GM12878 (cell line): ENCODE measurements at regions not wholly inside any gene's neighbourhood (a gene's known extent, or its start where the extent isn't known, plus 50 kb on each side); places are given as distances from the start of the nearest gene placed in this dataset.

Experiments used
- ATAC-seq: fragments of 200-7000 bp; cut with Tn5 transposase; 3 replicates; pipeline ENCODE4 v1.9.1; 2020; ENCODE audit warnings: mild to moderate bottlenecking, moderate library complexity
- BruUV-seq: library from RNA; stranded (reverse); fragments of 400-500 nt; replicated peaks from 2 replicates; lab custom pipeline; 2021; lab: Mats Ljungman, UMichigan
- CTCF ChIA-PET: fragments of 300-600 bp; sonication (Branson Sonifier 250); formaldehyde crosslinking; extraction: SDS; loops from one replicate; lab custom pipeline; 2021; ENCODE audit warnings: inconsistent platforms; lab: Yijun Ruan, JAX
- POLR2A ChIA-PET: fragments of 350-600 bp; formaldehyde crosslinking; extraction: SDS; loops from one replicate; lab custom pipeline; 2021; ENCODE audit warnings: inconsistent platforms; lab: Charles Lee
- RAD21 ChIA-PET: fragments of 300-600 bp; sonication (Branson Sonifier 250); formaldehyde crosslinking; loops from one replicate; lab custom pipeline; 2023; ENCODE audit warnings: antibody characterized with exemption; ENCODE audit not compliant: unreplicated experiment; lab: Charles Lee
- SMC1A ChIA-PET: fragments of 300-600 bp; sonication (Branson Sonifier 250); formaldehyde crosslinking; loops from one replicate; lab custom pipeline; 2023; ENCODE audit not compliant: unreplicated experiment, uncharacterized antibody; lab: Charles Lee
- DNase-seq: peaks from one replicate; pipeline ENCODE4 v3.0.0-alpha.2; 2011; ENCODE audit warnings: low read depth, low spot score
- FAIRE-seq: peaks from 3 replicates; lab custom pipeline; 2011; peaks lifted over from hg19 to GRCh38; lab: Jason Lieb, UNC
- H2AFZ ChIP-seq: 2 replicates; pipeline ENCODE4 v1.6.0; 2011; ENCODE audit warnings: low read depth, low read length, control low read depth; ENCODE audit not compliant: control insufficient read depth
- H3K27ac ChIP-seq: 2 replicates; pipeline ENCODE4 v1.5.1; 2011; ENCODE audit warnings: control low read depth; ENCODE audit not compliant: control insufficient read depth, insufficient read depth
- H3K27me3 ChIP-seq, 2 experiments: replicated peaks in 1 of 2; 2 replicates each; pipeline versions ENCODE4 v1.6.0 to v1.6.1; 2011; ENCODE audit warnings: low read length in 1 of 2; ENCODE audit not compliant: control insufficient read depth in 2 of 2, insufficient read depth in 2 of 2
- H3K36me3 ChIP-seq, 2 experiments: 2 replicates each; pipeline ENCODE4 v1.5.1; 2011; ENCODE audit warnings: low read length in 1 of 2; ENCODE audit not compliant: control insufficient read depth in 2 of 2, insufficient read depth in 2 of 2
- H3K4me1 ChIP-seq: 2 replicates; pipeline ENCODE4 v1.6.1; 2011; ENCODE audit warnings: mild to moderate bottlenecking, low read length, moderate library complexity, mixed read lengths; ENCODE audit not compliant: control insufficient read depth, insufficient read depth
- H3K4me2 ChIP-seq: 2 replicates; pipeline ENCODE4 v1.6.0; 2011; ENCODE audit warnings: control low read depth; ENCODE audit not compliant: control insufficient read depth, insufficient read depth
- H3K4me3 ChIP-seq: fragments of 200-600 bp; sonication (generic); 2 replicates; pipeline ENCODE4 v1.5.1; 2016
- H3K79me2 ChIP-seq: 2 replicates; pipeline ENCODE4 v1.6.0; 2011; ENCODE audit warnings: low read length; ENCODE audit not compliant: control insufficient read depth, insufficient read depth
- H3K9ac ChIP-seq: 2 replicates; pipeline ENCODE4 v1.8.0; 2011; ENCODE audit warnings: low read length, control low read depth, mixed read lengths; ENCODE audit not compliant: control insufficient read depth, insufficient read depth
- H3K9me3 ChIP-seq: replicated peaks from 3 replicates; pipeline ENCODE4 v1.5.1; 2011; ENCODE audit warnings: mild to moderate bottlenecking, low read length; ENCODE audit not compliant: control insufficient read depth, insufficient read depth
- H4K20me1 ChIP-seq: 2 replicates; pipeline ENCODE4 v1.6.0; 2011; ENCODE audit not compliant: control insufficient read depth, insufficient read depth
- ATF3 ChIP-seq: IDR thresholded peaks from 2 replicates; pipeline ENCODE4 v1.6.1; 2011; ENCODE audit warnings: low read depth, mild to moderate bottlenecking, low read length, moderate library complexity, borderline replicate concordance; ENCODE audit errors: extremely low read depth
- ATF7 ChIP-seq: fragments of 450-650 bp; IDR thresholded peaks from 2 replicates; pipeline ENCODE4 v1.6.1; 2016; ENCODE audit warnings: low read depth, mild to moderate bottlenecking
- BCLAF1 ChIP-seq: fragments of 450-650 bp; IDR thresholded peaks from 2 replicates; pipeline ENCODE4 v1.6.1; 2017; ENCODE audit warnings: antibody characterized with exemption, mild to moderate bottlenecking, moderate library complexity
- CTCF ChIP-seq, 3 experiments: IDR thresholded peaks in 2 of 3; conservative IDR thresholded peaks in 1 of 3; 2 replicates each; pipeline ENCODE4 v1.5.1; 2011; ENCODE audit warnings: low read depth in 3 of 3, low read length in 3 of 3, mild to moderate bottlenecking in 3 of 3, control low read depth in 2 of 3, moderate library complexity in 2 of 3, inconsistent platforms in 1 of 3, mixed read lengths in 1 of 3; ENCODE audit not compliant: control insufficient read depth in 2 of 3, insufficient read depth in 1 of 3; ENCODE audit errors: extremely low read depth in 1 of 3
- CUX1 ChIP-seq: IDR thresholded peaks from 2 replicates; pipeline ENCODE4 v1.6.1; 2012; ENCODE audit warnings: improper control_type of control experiment, low read depth, low read length; ENCODE audit not compliant: insufficient replicate concordance
- EED ChIP-seq: sonication (generic); IDR thresholded peaks from 2 replicates; pipeline ENCODE4 v1.6.1; 2016; ENCODE audit warnings: antibody characterized with exemption, low read depth
- FOXK2 ChIP-seq: fragments of 450-650 bp; IDR thresholded peaks from 2 replicates; pipeline ENCODE4 v1.6.1; 2017; ENCODE audit warnings: mild to moderate bottlenecking, moderate library complexity
- GABPA ChIP-seq: IDR thresholded peaks from 2 replicates; pipeline ENCODE4 v1.6.1; 2014; ENCODE audit warnings: antibody characterized with exemption, low read depth, mild to moderate bottlenecking, inconsistent platforms
- HDAC6 ChIP-seq: fragments of 200-600 bp; sonication (generic); IDR thresholded peaks from one replicate; pipeline ENCODE4 v1.8.0; 2017; ENCODE audit warnings: antibody characterized with exemption; ENCODE audit not compliant: unreplicated experiment
- IKZF2 ChIP-seq, 2 experiments: fragments of 450-650 bp; IDR thresholded peaks; 2 replicates each; pipeline ENCODE4 v1.6.1; 2017; ENCODE audit warnings: mild to moderate bottlenecking in 2 of 2, moderate library complexity in 2 of 2
- IRF4 ChIP-seq: IDR thresholded peaks from 2 replicates; pipeline ENCODE4 v1.6.1; 2011; ENCODE audit warnings: low read depth, low read length
- NFYA ChIP-seq: IDR thresholded peaks from 2 replicates; pipeline ENCODE4 v1.6.1; 2011; ENCODE audit warnings: low read depth, mild to moderate bottlenecking, low read length, improper control_type of control experiment, borderline replicate concordance
- NR2F1 ChIP-seq: fragments of 450-650 bp; conservative IDR thresholded peaks from 2 replicates; pipeline ENCODE4 v1.6.1; 2017; ENCODE audit warnings: mild to moderate bottlenecking
- RELA ChIP-seq: fragments of 450-650 bp; IDR thresholded peaks from 2 replicates; pipeline ENCODE4 v1.8.0; 2014; ENCODE audit warnings: borderline replicate concordance; ENCODE audit not compliant: partially characterized antibody
- WGBS: methylation state at CpG from one replicate; pipeline ENCODE4 v1.1.6; 2016; ENCODE audit warnings: low lambda C conversion rate; ENCODE audit not compliant: insufficient replicate concordance, insufficient coverage; ENCODE audit errors: missing lambda C conversion rate; 5-methylcytosine and 5-hydroxymethylcytosine counted together
- in situ Hi-C: fragments of 300-500 bp; cut with MboI; formaldehyde crosslinking; loops from 9 replicates; pipeline ENCODE4 v1.14.3; 2018; ENCODE audit warnings: mixed read lengths
- intact Hi-C: fragments of 100-400 bp; cut with micrococcal nuclease; formaldehyde crosslinking; loops from one replicate; pipeline ENCODE4 v1.14.2; 2022; ENCODE audit not compliant: unreplicated experiment

GRCh38 chr17:71276079-71276478 is 844.7 kb upstream of the SOX9 start (continued):
- TF ChIP-seq BCLAF1 = no peak
- TF ChIP-seq IKZF2 (IDR thresholded peaks at IDR 0.05) = no peak
- TF ChIP-seq, all 136 proteins: peak for 0

- BruUV-seq = no TSS peak
- no peak for ATAC-seq
- intact Hi-C loops = no loop called here
- H3K4me3 ChIP-seq = no peak overlapping the region
- 24% methylated on average over 4 of the region's 4 CpGs for WGBS
- no peak for FAIRE-seq
- no peak overlapping the region for H3K9ac ChIP-seq
- no peak overlapping the region for H3K27ac ChIP-seq
- no peak overlapping the region for H3K4me2 ChIP-seq
- ChIA-PET SMC1A (no interaction called here), RAD21 (no interaction called here), CTCF (no interaction called here), POLR2A (no interaction called here)
- H3K79me2 ChIP-seq = no peaks in the 10 kb centered on the region
- H3K9me3 ChIP-seq = no peaks in the 10 kb centered on the region; the same call in 2 of the 3 replicates
- DNase-seq = no peak
- no peaks in the 10 kb centered on the region for H3K36me3 ChIP-seq
- no peak overlapping the region for H2AFZ ChIP-seq
- H3K27me3 ChIP-seq = no peaks in the 10 kb centered on the region
- in situ Hi-C loops = no loop called here
- H3K4me1 ChIP-seq = no peaks in the 10 kb centered on the region
- H4K20me1 ChIP-seq = no peaks in the 10 kb centered on the region
- TF ChIP-seq FOXK2 (no peak), ATF7 (no peak), CUX1 (no peak), CTCF (IDR thresholded peaks at IDR 0.05 in 2 of 3, conservative IDR thresholded peaks at IDR 0.05 in 1 of 3; ENCODE audit: control insufficient read depth in 2 of 3, extremely low read depth in 1 of 3, insufficient read depth in 1 of 3, low read depth in 3 of 3, low read length in 3 of 3) (no peak), IRF4 (no peak), HDAC6 (no peak), EED (no peak), RELA (no peak), ATF3 (no peak), NFYA (no peak), NR2F1 (no peak), GABPA (no peak)
These were observed 837.3 kb upstream of the SOX9 start for GRCh38 chr17:71283486-71283885.
